Esophagus muscularis mucosa (tissue), 4 donors: ENCODE measurements at regions not wholly inside any gene's neighbourhood (a gene's known extent, or its start where the extent isn't known, plus 50 kb on each side); places are given as distances from the start of the nearest gene placed in this dataset.

Experiments used
- EP300 ChIP-seq: sonication (generic); formaldehyde crosslinking; IDR thresholded peaks from one replicate; pipeline ENCODE4 v1.6.1; 2017; ENCODE audit warnings: antibody characterized with exemption
- POLR2A ChIP-seq: fragments of 450-650 bp; IDR thresholded peaks from one replicate; pipeline ENCODE4 v1.6.1; 2017; ENCODE audit warnings: antibody characterized with exemption, moderate library complexity, mild to moderate bottlenecking, low read depth
- POLR2AphosphoS5 ChIP-seq, 2 donors: sonication (generic); formaldehyde crosslinking; IDR thresholded peaks; one replicate each; pipeline ENCODE4 v1.6.1; 2017; ENCODE audit warnings: antibody characterized with exemption in 2 of 2
- TF ChIP-seq, protein P1 (sequence below), 3 experiments: fragments of 200-600 bp in 2 of 3; fragments of 450-650 bp in 1 of 3; sonication (generic) in 2 of 3; IDR thresholded peaks; one replicate each; pipeline ENCODE4 v1.5.1; 2017 to 2019; ENCODE audit warnings: antibody characterized with exemption in 3 of 3, mild to moderate bottlenecking in 2 of 3, moderate library complexity in 1 of 3

GRCh38 chr17:69761767-69762321 lies 313.2 kb upstream of the KCNJ16 start:
- TF ChIP-seq, protein P1, sequence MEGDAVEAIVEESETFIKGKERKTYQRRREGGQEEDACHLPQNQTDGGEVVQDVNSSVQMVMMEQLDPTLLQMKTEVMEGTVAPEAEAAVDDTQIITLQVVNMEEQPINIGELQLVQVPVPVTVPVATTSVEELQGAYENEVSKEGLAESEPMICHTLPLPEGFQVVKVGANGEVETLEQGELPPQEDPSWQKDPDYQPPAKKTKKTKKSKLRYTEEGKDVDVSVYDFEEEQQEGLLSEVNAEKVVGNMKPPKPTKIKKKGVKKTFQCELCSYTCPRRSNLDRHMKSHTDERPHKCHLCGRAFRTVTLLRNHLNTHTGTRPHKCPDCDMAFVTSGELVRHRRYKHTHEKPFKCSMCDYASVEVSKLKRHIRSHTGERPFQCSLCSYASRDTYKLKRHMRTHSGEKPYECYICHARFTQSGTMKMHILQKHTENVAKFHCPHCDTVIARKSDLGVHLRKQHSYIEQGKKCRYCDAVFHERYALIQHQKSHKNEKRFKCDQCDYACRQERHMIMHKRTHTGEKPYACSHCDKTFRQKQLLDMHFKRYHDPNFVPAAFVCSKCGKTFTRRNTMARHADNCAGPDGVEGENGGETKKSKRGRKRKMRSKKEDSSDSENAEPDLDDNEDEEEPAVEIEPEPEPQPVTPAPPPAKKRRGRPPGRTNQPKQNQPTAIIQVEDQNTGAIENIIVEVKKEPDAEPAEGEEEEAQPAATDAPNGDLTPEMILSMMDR (IDR thresholded peaks at IDR 0.05), result no peak
- no peak for TF ChIP-seq POLR2A
- no peak for TF ChIP-seq EP300
- peak in 1 of 2 donors; percentile 66 for TF ChIP-seq POLR2AphosphoS5 (IDR thresholded peaks at IDR 0.05)
